ENCODE measurements at regions not wholly inside any gene's neighbourhood (a gene's known extent, or its start where the extent isn't known, plus 50 kb on each side); places are given as distances from the start of the nearest gene placed in this dataset.
"Not testable (repeated sequence)": the region's sequence is repeated elsewhere in the genome, so short reads cannot be mapped to it uniquely, and the experiment has no call there.

GRCh38 chr20:50357783-50358161, 152.4 kb upstream of the PTPN1 start:
- no peak for DNase-seq (ENCODE audit: low read depth, low spot score)

DNA sequence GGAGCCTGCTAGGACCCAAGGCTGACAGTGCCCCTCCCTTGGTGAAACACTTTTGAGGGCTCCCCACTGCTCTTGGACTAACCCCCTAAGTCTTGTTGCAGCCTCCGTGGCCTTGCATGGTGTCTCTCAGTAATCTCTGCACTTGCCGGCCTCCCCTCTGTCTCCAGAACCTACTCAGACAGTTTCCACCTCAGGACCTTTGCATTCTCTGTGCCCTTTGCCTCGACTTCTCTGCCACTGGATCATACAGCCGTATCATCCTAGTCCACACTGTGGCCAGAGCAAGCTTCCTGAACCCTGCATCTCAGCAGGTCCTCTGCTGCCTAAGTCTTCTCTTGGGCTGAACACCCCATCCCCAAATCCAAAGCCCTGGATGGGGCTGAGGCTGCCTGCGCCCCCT, 152.0 kb upstream of the PTPN1 start:
- DNase-seq (ENCODE audit: low read depth, low spot score) = no peak

GRCh38 chr20:50358971-50359370, 151.2 kb upstream of the PTPN1 start:
- no peak for DNase-seq (ENCODE audit: low read depth, low spot score)

DNA sequence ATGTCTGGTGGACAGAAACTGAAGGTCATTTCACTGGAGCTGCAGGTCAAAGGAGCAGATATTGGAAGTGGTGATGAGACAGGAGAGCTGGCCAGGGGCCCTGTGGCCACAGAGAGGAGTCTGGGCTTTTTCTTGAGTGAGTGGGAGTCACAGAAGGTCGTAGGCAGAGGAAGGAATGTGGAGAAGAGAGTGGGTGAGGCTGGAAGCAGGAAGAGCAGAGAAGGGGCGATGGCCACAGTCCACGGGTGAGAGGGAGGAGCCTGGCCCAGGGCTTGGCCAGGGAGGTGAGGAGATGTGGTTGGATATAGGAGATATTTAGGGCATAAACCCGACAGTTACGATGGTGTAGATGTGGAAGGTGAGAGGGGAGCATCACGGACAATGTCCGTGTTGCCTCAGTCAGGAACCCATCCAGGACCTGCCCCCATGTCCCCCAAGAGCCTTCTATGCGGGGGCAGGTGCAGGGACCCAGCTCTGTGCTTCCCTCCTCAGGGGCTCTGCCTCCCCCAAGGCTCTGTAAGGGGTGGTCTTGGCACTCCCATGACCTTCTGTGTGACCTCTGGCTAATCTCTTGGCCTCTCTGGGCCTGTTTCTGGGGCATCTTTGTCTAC, 150.5 kb upstream of the PTPN1 start:
- no peak for DNase-seq (ENCODE audit: low read depth, low spot score)

DNA sequence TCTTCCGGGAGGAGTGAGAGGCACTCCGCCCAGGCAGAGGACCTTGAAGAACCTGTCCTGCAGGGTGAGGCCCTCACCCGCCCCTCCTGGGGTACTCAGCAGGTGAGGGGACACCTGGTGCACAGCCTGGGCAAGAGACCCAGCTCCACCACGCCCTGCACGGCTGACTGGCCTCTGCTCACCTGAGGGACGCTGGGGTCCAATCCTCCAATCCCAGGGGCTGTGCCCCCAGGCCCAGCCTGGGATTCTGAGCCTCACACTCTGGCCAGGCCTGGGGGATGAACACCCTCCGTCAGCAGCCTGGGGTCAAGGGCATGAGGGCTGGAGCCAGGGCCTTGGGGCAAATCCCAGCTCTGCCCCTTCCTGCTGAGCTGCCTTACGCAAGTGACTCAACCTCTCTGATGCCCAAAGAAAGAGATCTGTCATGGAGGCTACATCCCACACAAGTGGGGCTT, 149.9 kb upstream of the PTPN1 start:
- no peak for DNase-seq (ENCODE audit: low read depth, low spot score)

GRCh38 chr20:50360921-50361320, 149.3 kb upstream of the PTPN1 start:
- DNase-seq (ENCODE audit: low read depth, low spot score) = no peak

GRCh38 chr20:50362177-50362576, 148.0 kb upstream of the PTPN1 start:
- DNase-seq (ENCODE audit: low read depth, low spot score) = not testable (repeated sequence)

- DNase-seq (ENCODE audit: low read depth, low spot score) = no peak
Observed at GRCh38 chr20:50363027-50363426, 147.2 kb upstream of the PTPN1 start.

- no peak for DNase-seq (ENCODE audit: low read depth, low spot score)
Observed at GRCh38 chr20:50363479-50363878, 146.7 kb upstream of the PTPN1 start.

DNA sequence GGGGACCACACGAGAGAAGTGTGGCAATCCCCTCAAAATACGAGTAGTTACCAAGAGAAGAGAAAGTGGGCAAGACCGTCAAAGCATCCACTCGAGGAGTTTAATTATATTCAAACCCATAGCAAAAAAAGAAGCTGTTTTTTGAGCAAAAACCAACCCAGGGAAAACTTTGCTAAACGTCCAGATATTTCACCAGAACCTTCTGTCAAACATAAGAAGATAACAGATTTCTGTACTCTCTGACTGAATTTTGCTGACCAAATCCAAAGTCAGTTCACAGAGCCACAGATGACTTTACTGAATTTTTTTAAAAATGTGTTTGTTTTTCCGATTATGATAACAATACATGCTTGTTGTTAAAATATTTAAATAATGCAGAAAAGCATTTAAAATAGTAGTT, 145.6 kb upstream of the PTPN1 start:
- no peak for DNase-seq (ENCODE audit: low read depth, low spot score)

- no peak for DNase-seq (ENCODE audit: low read depth, low spot score)
Observed at GRCh38 chr20:50366270-50367103, 143.7 kb upstream of the PTPN1 start.

GRCh38 chr20:50367104-50367674, 143.0 kb upstream of the PTPN1 start:
- no peak for DNase-seq (ENCODE audit: low read depth, low spot score)

GRCh38 chr20:50367739-50368375, 142.3 kb upstream of the PTPN1 start:
- no peak for DNase-seq (ENCODE audit: low read depth, low spot score)

DNA sequence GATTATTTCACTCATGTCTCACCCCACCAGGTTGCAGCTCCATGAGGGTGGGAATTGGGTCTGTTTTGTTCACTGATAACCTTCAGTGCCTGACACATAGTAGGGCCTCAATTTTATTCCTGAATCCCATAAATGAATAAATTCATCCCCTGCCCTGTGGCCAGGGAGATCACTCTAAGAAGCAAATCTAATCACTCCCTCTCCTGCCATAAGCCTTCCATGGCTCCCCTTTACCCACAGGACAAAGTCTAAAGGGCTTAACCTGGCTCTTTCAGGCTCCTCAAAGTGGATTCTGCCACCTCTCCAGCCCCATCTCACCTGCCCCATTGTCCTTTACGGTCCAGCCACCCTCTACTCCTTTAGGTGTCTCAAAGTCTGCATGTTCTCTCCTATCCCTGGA, 141.8 kb upstream of the PTPN1 start:
- DNase-seq (ENCODE audit: low read depth, low spot score) = no peak

- DNase-seq (ENCODE audit: low read depth, low spot score) = no peak
Observed at GRCh38 chr20:50368813-50369224, 141.4 kb upstream of the PTPN1 start.

- DNase-seq (ENCODE audit: low read depth, low spot score) = no peak
Observed at GRCh38 chr20:50369225-50370035, 140.8 kb upstream of the PTPN1 start.

- no peak for DNase-seq (ENCODE audit: low read depth, low spot score)
Observed at GRCh38 chr20:50370036-50370566, 140.1 kb upstream of the PTPN1 start.

DNA sequence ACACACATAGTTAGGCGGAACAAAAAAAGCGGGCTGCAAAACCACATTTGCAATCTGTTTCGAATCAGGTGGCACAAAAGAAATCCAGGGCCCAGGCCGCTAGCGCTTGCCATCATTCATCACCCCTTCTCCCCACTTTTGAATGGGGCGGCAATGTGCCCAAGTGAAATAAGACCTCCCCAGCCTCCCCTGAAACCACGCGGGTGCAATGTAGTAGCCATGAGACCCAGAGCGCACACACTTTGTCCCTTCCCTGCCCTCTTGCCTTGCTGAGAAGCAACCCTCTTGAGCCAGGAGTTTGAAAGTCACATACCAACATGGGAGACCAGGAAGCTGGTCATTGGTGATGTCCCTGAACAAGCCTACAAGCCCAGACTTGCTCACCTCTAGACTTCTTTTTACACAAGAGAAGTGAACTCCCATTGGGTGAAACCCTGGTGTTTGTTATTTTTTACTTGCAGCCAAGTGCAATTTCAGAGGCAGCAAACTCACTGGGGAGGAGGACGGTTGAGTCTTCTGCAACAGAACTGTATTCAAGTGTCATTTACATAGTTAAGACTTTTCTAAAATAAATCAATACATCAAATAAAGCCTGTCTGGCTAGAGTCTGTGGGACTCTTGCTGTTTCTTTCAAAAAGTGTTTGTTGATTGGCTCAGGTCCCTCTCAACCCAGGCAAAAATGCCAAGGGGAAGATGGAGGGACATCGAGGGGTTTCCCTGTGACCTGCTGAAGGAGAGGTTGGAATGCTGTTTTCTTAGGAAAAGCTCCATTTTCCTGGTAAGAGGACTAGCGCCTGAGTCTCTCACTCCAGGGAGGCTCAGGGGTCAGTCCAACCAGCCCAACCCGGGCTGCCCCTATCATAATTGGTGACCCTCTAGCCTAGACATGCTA, 138.1 kb upstream of the PTPN1 start:
- no peak for DNase-seq (ENCODE audit: low read depth, low spot score)

DNA sequence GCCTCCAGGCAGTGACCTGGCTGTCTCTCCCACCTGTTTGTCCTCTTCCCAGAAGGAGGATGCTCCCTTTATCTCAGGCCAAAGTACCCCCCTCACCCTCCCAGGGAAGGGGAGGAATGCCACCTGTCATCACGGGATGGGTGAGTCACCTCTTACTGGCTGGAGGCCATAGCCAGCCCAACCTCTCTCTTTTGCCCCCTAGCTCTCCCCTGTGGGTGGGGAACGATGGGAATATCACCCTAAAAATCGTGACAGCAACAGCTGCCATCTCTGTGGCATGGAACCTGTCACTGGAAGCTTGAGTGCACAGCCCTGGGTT, 137.5 kb upstream of the PTPN1 start:
- no peak for DNase-seq (ENCODE audit: low read depth, low spot score)

DNA sequence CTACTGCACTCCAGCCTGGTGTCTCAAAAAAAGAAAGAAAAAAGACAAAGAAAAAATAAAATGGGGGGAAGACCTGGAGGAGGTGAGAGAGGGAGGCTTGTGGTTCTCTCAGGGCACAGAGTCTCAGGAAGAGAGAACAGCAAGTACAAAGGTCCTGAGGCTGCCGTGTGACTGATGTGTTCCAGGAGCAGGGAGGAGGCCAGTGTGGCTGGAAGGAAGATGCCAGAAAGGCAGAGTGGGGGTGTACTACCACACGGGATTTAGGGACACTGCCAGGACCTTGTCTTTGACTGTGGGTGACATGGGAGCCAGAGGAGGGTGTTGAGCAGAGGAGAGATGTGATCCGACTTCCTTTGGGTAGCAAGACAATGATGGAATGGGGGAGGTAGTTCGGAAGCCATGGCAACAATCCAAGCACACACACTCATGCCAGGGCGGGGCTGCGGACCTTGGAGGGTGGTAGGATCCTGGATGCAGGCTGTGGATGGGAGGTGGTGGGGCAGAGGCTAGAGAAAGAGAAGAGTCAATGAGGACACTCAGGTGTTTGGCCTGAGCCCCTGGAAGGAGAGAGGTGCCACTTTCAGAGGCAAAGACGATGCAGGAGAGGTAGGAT, 136.4 kb upstream of the PTPN1 start:
- no peak for DNase-seq (ENCODE audit: low read depth, low spot score)
